ENCODE measurements at regions not wholly inside any gene's neighbourhood (a gene's known extent, or its start where the extent isn't known, plus 50 kb on each side); places are given as distances from the start of the nearest gene placed in this dataset.

- ATAC-seq: no peak
- no peaks in the 10 kb centered on the region for H3K36me3 ChIP-seq
- no peaks in the 10 kb centered on the region for H3K27me3 ChIP-seq
- no peak overlapping the region for H3K4me3 ChIP-seq
- no peak for DNase-seq
- intact Hi-C loops (cut with DNase I): no loop called here
- TF ChIP-seq, protein P1, sequence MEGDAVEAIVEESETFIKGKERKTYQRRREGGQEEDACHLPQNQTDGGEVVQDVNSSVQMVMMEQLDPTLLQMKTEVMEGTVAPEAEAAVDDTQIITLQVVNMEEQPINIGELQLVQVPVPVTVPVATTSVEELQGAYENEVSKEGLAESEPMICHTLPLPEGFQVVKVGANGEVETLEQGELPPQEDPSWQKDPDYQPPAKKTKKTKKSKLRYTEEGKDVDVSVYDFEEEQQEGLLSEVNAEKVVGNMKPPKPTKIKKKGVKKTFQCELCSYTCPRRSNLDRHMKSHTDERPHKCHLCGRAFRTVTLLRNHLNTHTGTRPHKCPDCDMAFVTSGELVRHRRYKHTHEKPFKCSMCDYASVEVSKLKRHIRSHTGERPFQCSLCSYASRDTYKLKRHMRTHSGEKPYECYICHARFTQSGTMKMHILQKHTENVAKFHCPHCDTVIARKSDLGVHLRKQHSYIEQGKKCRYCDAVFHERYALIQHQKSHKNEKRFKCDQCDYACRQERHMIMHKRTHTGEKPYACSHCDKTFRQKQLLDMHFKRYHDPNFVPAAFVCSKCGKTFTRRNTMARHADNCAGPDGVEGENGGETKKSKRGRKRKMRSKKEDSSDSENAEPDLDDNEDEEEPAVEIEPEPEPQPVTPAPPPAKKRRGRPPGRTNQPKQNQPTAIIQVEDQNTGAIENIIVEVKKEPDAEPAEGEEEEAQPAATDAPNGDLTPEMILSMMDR (IDR thresholded peaks at IDR 0.05): no peak
- no peak for TF ChIP-seq POLR2A (IDR thresholded peaks at IDR 0.05)
- H3K9me3 ChIP-seq: no peaks in the 10 kb centered on the region
- peaks cover 0 to 5% (median 0%) of the 10 kb centered on the region in 12 donors for H3K4me1 ChIP-seq
- H3K27ac ChIP-seq: no peak overlapping the region
- 63 to 76% (median 67%) methylated on average over 8 of the region's 8 CpGs for WGBS, 4 donors
Observed at GRCh38 chr1:192453360-192453992, 122.1 kb upstream of the RGS1 start.

DNA sequence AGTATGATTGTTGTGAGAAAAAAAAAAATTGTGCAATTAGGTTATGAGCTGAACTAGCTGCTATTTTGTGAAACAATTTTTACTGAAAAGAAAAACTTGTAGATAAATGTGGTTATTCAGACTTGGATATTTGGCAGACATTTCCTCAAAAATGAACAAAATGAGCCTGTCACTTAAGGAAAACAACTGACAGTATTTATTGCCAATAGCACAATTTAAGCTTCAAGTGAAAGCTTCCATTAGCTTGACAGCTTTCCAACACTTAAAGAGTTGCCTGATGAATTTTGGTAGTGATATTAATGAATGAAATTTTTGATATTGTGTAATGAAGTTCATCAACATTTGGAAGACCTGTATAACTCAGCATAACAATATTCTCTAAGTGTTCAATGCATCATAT lies 116.1 kb upstream of the RGS1 start:
- no peak for DNase-seq
- H3K4me3 ChIP-seq: no peak overlapping the region
- no peaks in the 10 kb centered on the region for H3K36me3 ChIP-seq
- no peak for ATAC-seq
- H3K27ac ChIP-seq: no peak overlapping the region
- H3K27me3 ChIP-seq: no peaks in the 10 kb centered on the region
- intact Hi-C loops (cut with DNase I): no loop called here
- H3K9me3 ChIP-seq: no peaks in the 10 kb centered on the region
- TF ChIP-seq POLR2A (IDR thresholded peaks at IDR 0.05): no peak
- TF ChIP-seq, protein P1 (IDR thresholded peaks at IDR 0.05): no peak
- H3K4me1 ChIP-seq: no peaks in the 10 kb centered on the region

GRCh38 chr1:192461684-192462083 lies 113.9 kb upstream of the RGS1 start:
- 86 to 94% (median 87%) methylated on average over 4 of the region's 4 CpGs for whole genome bisulfite sequencing, 4 donors
- no peak overlapping the region for H3K27ac ChIP-seq
- no peaks in the 10 kb centered on the region for H3K9me3 ChIP-seq
- H3K4me1 ChIP-seq: no peaks in the 10 kb centered on the region
- no peaks in the 10 kb centered on the region for H3K27me3 ChIP-seq
- TF ChIP-seq POLR2A (IDR thresholded peaks at IDR 0.05): no peak
- TF ChIP-seq, protein P1 (IDR thresholded peaks at IDR 0.05): no peak
- H3K36me3 ChIP-seq: no peaks in the 10 kb centered on the region
- H3K4me3 ChIP-seq: no peak overlapping the region
- DNase-seq (no peak), ATAC-seq (no peak)
- intact Hi-C loops (cut with DNase I): no loop called here

DNA sequence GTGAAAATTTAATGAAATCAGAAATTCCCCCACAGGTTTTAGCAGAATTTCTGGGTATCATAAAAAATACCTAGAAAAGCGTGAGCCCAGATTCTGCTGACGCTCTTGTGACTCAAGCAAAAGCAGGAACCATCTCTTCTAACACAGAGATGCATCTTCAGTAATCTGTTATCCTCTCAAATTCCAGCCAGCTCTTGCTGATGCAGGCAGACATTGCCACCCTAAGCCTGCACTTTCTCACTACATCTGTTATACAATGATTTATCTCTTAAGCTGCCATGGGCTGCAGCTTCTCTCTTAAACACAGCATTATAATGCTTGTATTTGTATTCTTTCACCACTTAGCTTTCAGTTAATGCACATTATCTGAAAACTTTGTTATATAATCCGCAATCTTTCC lies 113.0 kb upstream of the RGS1 start:
- Histone ChIP-seq H3K4me1 (no peaks in the 10 kb centered on the region), H3K36me3 (no peaks in the 10 kb centered on the region), H3K27me3 (no peaks in the 10 kb centered on the region), H3K27ac (no peak overlapping the region), H3K9me3 (no peaks in the 10 kb centered on the region), H3K4me3 (no peak overlapping the region)
- intact Hi-C loops (cut with DNase I): no loop called here
- 84 to 90% (median 86%) methylated on average over 3 of the region's 3 CpGs for WGBS, 4 donors
- no peak for DNase-seq
- ATAC-seq: no peak
- TF ChIP-seq, protein P1 (IDR thresholded peaks at IDR 0.05): no peak
- TF ChIP-seq POLR2A (IDR thresholded peaks at IDR 0.05): no peak

Measured in heart left ventricle (tissue), 16 donors.